GM12878 (cell line): ENCODE measurements at regions not wholly inside any gene's neighbourhood (a gene's known extent, or its start where the extent isn't known, plus 50 kb on each side); places are given as distances from the start of the nearest gene placed in this dataset.

Source experiments
- ATAC-seq: fragments of 200-7000 bp; cut with Tn5 transposase; 3 replicates; pipeline ENCODE4 v1.9.1; 2020; ENCODE audit warnings: mild to moderate bottlenecking, moderate library complexity
- BruUV-seq: library from RNA; stranded (reverse); fragments of 400-500 nt; replicated peaks from 2 replicates; lab custom pipeline; 2021; lab: Mats Ljungman, UMichigan
- CTCF ChIA-PET: fragments of 300-600 bp; sonication (Branson Sonifier 250); formaldehyde crosslinking; extraction: SDS; loops from one replicate; lab custom pipeline; 2021; ENCODE audit warnings: inconsistent platforms; lab: Yijun Ruan, JAX
- POLR2A ChIA-PET: fragments of 350-600 bp; formaldehyde crosslinking; extraction: SDS; loops from one replicate; lab custom pipeline; 2021; ENCODE audit warnings: inconsistent platforms; lab: Charles Lee
- RAD21 ChIA-PET: fragments of 300-600 bp; sonication (Branson Sonifier 250); formaldehyde crosslinking; loops from one replicate; lab custom pipeline; 2023; ENCODE audit warnings: antibody characterized with exemption; ENCODE audit not compliant: unreplicated experiment; lab: Charles Lee
- SMC1A ChIA-PET: fragments of 300-600 bp; sonication (Branson Sonifier 250); formaldehyde crosslinking; loops from one replicate; lab custom pipeline; 2023; ENCODE audit not compliant: unreplicated experiment, uncharacterized antibody; lab: Charles Lee
- DNase-seq: peaks from one replicate; pipeline ENCODE4 v3.0.0-alpha.2; 2011; ENCODE audit warnings: low read depth, low spot score
- FAIRE-seq: peaks from 3 replicates; lab custom pipeline; 2011; peaks lifted over from hg19 to GRCh38; lab: Jason Lieb, UNC
- H2AFZ ChIP-seq: 2 replicates; pipeline ENCODE4 v1.6.0; 2011; ENCODE audit warnings: low read depth, low read length, control low read depth; ENCODE audit not compliant: control insufficient read depth
- H3K27ac ChIP-seq: 2 replicates; pipeline ENCODE4 v1.5.1; 2011; ENCODE audit warnings: control low read depth; ENCODE audit not compliant: control insufficient read depth, insufficient read depth
- H3K27me3 ChIP-seq, 2 experiments: replicated peaks in 1 of 2; 2 replicates each; pipeline versions ENCODE4 v1.6.0 to v1.6.1; 2011; ENCODE audit warnings: low read length in 1 of 2; ENCODE audit not compliant: control insufficient read depth in 2 of 2, insufficient read depth in 2 of 2
- H3K36me3 ChIP-seq, 2 experiments: 2 replicates each; pipeline ENCODE4 v1.5.1; 2011; ENCODE audit warnings: low read length in 1 of 2; ENCODE audit not compliant: control insufficient read depth in 2 of 2, insufficient read depth in 2 of 2
- H3K4me1 ChIP-seq: 2 replicates; pipeline ENCODE4 v1.6.1; 2011; ENCODE audit warnings: mild to moderate bottlenecking, low read length, moderate library complexity, mixed read lengths; ENCODE audit not compliant: control insufficient read depth, insufficient read depth
- H3K4me2 ChIP-seq: 2 replicates; pipeline ENCODE4 v1.6.0; 2011; ENCODE audit warnings: control low read depth; ENCODE audit not compliant: control insufficient read depth, insufficient read depth
- H3K4me3 ChIP-seq: fragments of 200-600 bp; sonication (generic); 2 replicates; pipeline ENCODE4 v1.5.1; 2016
- H3K79me2 ChIP-seq: 2 replicates; pipeline ENCODE4 v1.6.0; 2011; ENCODE audit warnings: low read length; ENCODE audit not compliant: control insufficient read depth, insufficient read depth
- H3K9ac ChIP-seq: 2 replicates; pipeline ENCODE4 v1.8.0; 2011; ENCODE audit warnings: low read length, control low read depth, mixed read lengths; ENCODE audit not compliant: control insufficient read depth, insufficient read depth
- H3K9me3 ChIP-seq: replicated peaks from 3 replicates; pipeline ENCODE4 v1.5.1; 2011; ENCODE audit warnings: mild to moderate bottlenecking, low read length; ENCODE audit not compliant: control insufficient read depth, insufficient read depth
- H4K20me1 ChIP-seq: 2 replicates; pipeline ENCODE4 v1.6.0; 2011; ENCODE audit not compliant: control insufficient read depth, insufficient read depth
- EP300 ChIP-seq, 2 experiments: fragments of 150-350 bp in 1 of 2; IDR thresholded peaks; 2 replicates each; pipeline ENCODE4 v1.6.1; 2011 to 2012; ENCODE audit warnings: low read depth in 2 of 2, low read length in 2 of 2, borderline replicate concordance in 1 of 2, improper control_type of control experiment in 1 of 2, inconsistent platforms in 1 of 2; ENCODE audit not compliant: control insufficient read depth in 1 of 2
- FOXM1 ChIP-seq: IDR thresholded peaks from 2 replicates; pipeline ENCODE4 v1.6.1; 2012; ENCODE audit warnings: low read depth, mild to moderate bottlenecking, inconsistent platforms, low read length, moderate library complexity
- JUND ChIP-seq: IDR thresholded peaks from 2 replicates; pipeline ENCODE4 v1.6.1; 2012; ENCODE audit warnings: low read depth, mild to moderate bottlenecking, low read length, improper control_type of control experiment, moderate library complexity
- MEF2B ChIP-seq: fragments of 450-650 bp; IDR thresholded peaks from 2 replicates; pipeline ENCODE4 v1.6.1; 2018; ENCODE audit warnings: mild to moderate bottlenecking, moderate library complexity; ENCODE audit not compliant: partially characterized antibody, poor library complexity, severe bottlenecking
- MTA3 ChIP-seq: IDR thresholded peaks from 2 replicates; pipeline ENCODE4 v1.6.1; 2012; ENCODE audit warnings: low read length, inconsistent platforms, borderline replicate concordance
- NKRF ChIP-seq: fragments of 450-650 bp; conservative IDR thresholded peaks from 2 replicates; pipeline ENCODE4 v1.6.1; 2017; ENCODE audit warnings: mild to moderate bottlenecking, moderate library complexity
- RB1 ChIP-seq: fragments of 450-650 bp; formaldehyde crosslinking; IDR thresholded peaks from 2 replicates; pipeline ENCODE4 v1.6.1; 2017; ENCODE audit warnings: mild to moderate bottlenecking, borderline replicate concordance
- RBBP5 ChIP-seq: fragments of 200-600 bp; sonication (generic); conservative IDR thresholded peaks from 2 replicates; pipeline ENCODE4 v1.6.1; 2016
- RELB ChIP-seq: fragments of 450-650 bp; IDR thresholded peaks from 2 replicates; pipeline ENCODE4 v1.6.1; 2017; ENCODE audit warnings: low read depth, mild to moderate bottlenecking, moderate library complexity
- SUPT20H ChIP-seq: IDR thresholded peaks from 2 replicates; pipeline ENCODE4 v1.6.1; 2011; ENCODE audit warnings: low read depth, mild to moderate bottlenecking, low read length, moderate library complexity, borderline replicate concordance; ENCODE audit not compliant: control insufficient read depth
- ZZZ3 ChIP-seq: IDR thresholded peaks from 2 replicates; pipeline ENCODE4 v1.6.1; 2011; ENCODE audit warnings: low read depth; ENCODE audit not compliant: control insufficient read depth, insufficient read length
- WGBS: methylation state at CpG from one replicate; pipeline ENCODE4 v1.1.6; 2016; ENCODE audit warnings: low lambda C conversion rate; ENCODE audit not compliant: insufficient replicate concordance, insufficient coverage; ENCODE audit errors: missing lambda C conversion rate; 5-methylcytosine and 5-hydroxymethylcytosine counted together
- in situ Hi-C: fragments of 300-500 bp; cut with MboI; formaldehyde crosslinking; loops from 9 replicates; pipeline ENCODE4 v1.14.3; 2018; ENCODE audit warnings: mixed read lengths
- intact Hi-C: fragments of 100-400 bp; cut with micrococcal nuclease; formaldehyde crosslinking; loops from one replicate; pipeline ENCODE4 v1.14.2; 2022; ENCODE audit not compliant: unreplicated experiment
- TF ChIP-seq, protein P1 (sequence below): fragments of 150-350 bp; IDR thresholded peaks from 2 replicates; pipeline ENCODE4 v1.6.1; 2016; ENCODE audit warnings: low read depth, low read length
- TF ChIP-seq, protein P2 (sequence below): fragments of 450-650 bp; IDR thresholded peaks from 2 replicates; pipeline ENCODE4 v1.6.1; 2016; ENCODE audit warnings: mild to moderate bottlenecking

DNA sequence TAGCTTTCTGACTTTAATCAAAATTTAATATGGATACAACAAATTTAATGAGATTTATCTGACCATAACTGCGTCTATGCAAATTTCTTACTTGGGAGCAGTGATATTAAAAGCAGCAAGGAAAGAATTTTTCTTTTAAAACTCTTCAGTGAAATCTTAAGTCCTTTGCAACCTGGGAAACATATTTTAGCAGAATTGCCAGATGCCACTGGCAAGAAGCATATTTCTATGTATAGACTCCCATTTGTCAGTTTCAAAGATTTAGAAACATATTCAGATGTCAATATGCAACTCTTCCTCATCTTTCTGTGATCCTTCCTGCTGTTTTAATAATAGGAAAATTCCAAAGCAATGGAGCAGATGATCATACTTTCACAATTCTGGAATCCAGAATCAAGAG is 911.3 kb downstream of the LUZP2 start (continued):
- TF ChIP-seq, protein P1, sequence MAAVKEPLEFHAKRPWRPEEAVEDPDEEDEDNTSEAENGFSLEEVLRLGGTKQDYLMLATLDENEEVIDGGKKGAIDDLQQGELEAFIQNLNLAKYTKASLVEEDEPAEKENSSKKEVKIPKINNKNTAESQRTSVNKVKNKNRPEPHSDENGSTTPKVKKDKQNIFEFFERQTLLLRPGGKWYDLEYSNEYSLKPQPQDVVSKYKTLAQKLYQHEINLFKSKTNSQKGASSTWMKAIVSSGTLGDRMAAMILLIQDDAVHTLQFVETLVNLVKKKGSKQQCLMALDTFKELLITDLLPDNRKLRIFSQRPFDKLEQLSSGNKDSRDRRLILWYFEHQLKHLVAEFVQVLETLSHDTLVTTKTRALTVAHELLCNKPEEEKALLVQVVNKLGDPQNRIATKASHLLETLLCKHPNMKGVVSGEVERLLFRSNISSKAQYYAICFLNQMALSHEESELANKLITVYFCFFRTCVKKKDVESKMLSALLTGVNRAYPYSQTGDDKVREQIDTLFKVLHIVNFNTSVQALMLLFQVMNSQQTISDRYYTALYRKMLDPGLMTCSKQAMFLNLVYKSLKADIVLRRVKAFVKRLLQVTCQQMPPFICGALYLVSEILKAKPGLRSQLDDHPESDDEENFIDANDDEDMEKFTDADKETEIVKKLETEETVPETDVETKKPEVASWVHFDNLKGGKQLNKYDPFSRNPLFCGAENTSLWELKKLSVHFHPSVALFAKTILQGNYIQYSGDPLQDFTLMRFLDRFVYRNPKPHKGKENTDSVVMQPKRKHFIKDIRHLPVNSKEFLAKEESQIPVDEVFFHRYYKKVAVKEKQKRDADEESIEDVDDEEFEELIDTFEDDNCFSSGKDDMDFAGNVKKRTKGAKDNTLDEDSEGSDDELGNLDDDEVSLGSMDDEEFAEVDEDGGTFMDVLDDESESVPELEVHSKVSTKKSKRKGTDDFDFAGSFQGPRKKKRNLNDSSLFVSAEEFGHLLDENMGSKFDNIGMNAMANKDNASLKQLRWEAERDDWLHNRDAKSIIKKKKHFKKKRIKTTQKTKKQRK: no peak
- no peak for TF ChIP-seq EP300 (IDR thresholded peaks at IDR 0.05; ENCODE audit: borderline replicate concordance in 1 of 2, control insufficient read depth in 1 of 2, low read depth in 2 of 2, low read length in 2 of 2)

DNA sequence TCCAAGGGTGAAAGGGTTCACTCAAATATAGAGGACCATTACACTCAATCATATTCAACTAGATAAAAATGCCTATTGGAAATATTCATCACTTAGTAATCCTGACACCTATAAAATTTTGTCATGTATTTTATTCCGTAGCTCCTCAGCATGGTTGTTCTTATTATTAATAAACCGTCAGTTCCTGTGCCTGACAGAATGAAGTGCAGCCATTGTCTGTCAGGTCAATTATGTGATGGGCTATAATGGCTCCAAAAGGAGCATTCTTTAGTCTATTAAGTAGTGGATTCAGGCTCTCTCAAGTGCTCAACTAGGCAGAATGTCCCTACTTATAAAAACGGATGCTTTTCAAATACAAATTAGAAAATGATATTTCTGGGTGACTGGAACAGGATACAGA is 916.1 kb upstream of the ANO3 start:
- H3K36me3 ChIP-seq: no peaks in the 10 kb centered on the region
- intact Hi-C loops: no loop called here
- H2AFZ ChIP-seq: no peak overlapping the region
- H3K4me3 ChIP-seq: no peak overlapping the region
- BruUV-seq: no TSS peak
- H3K9me3 ChIP-seq: no peaks in the 10 kb centered on the region
- no peaks in the 10 kb centered on the region for H3K27me3 ChIP-seq
- CTCF ChIA-PET: no interaction called here
- no peak for DNase-seq
- POLR2A ChIA-PET: no interaction called here
- H4K20me1 ChIP-seq: no peaks in the 10 kb centered on the region
- no peak for FAIRE-seq
- no peak for ATAC-seq
- RAD21 ChIA-PET: no interaction called here
- in situ Hi-C loops: no loop called here
- H3K4me2 ChIP-seq: no peak overlapping the region
- H3K4me1 ChIP-seq: no peaks in the 10 kb centered on the region
- 10% methylated on average over 3 of the region's 3 CpGs for WGBS
- SMC1A ChIA-PET: no interaction called here
- no peaks in the 10 kb centered on the region for H3K79me2 ChIP-seq
- no peak overlapping the region for H3K9ac ChIP-seq
- H3K27ac ChIP-seq: no peak overlapping the region
- TF ChIP-seq ZZZ3 (no peak), JUND (no peak), RBBP5 (no peak), RELB (no peak), MTA3 (no peak), MEF2B (no peak), FOXM1 (no peak), SUPT20H (no peak), RB1 (no peak), NKRF (no peak)
- TF ChIP-seq, protein P2, sequence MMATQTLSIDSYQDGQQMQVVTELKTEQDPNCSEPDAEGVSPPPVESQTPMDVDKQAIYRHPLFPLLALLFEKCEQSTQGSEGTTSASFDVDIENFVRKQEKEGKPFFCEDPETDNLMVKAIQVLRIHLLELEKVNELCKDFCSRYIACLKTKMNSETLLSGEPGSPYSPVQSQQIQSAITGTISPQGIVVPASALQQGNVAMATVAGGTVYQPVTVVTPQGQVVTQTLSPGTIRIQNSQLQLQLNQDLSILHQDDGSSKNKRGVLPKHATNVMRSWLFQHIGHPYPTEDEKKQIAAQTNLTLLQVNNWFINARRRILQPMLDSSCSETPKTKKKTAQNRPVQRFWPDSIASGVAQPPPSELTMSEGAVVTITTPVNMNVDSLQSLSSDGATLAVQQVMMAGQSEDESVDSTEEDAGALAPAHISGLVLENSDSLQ: no peak
- TF ChIP-seq, all 136 proteins: peak for 0
